Small intestine (tissue), 7 donors: ENCODE measurements at regions not wholly inside any gene's neighbourhood (a gene's known extent, or its start where the extent isn't known, plus 50 kb on each side); places are given as distances from the start of the nearest gene placed in this dataset.
"Not testable (repeated sequence)": the region's sequence is repeated elsewhere in the genome, so short reads cannot be mapped to it uniquely, and the experiment has no call there.

ENCODE experiments used
- DNase-seq, 2 donors: peaks; one replicate each; pipeline versions ENCODE4 v3.0.0 to v3.0.0-alpha.2; 2013
- FAIRE-seq: peaks from 2 replicates; lab custom pipeline; 2012; peaks lifted over from hg19 to GRCh38; lab: Jason Lieb, UNC
- H3K27ac ChIP-seq, 3 donors: one replicate each; pipeline ENCODE4 v1.5.1; 2013; ENCODE audit warnings: low read length in 2 of 3, mild to moderate bottlenecking in 2 of 3, control low read depth in 1 of 3, inconsistent platforms in 1 of 3, low read depth in 1 of 3, moderate library complexity in 1 of 3
- H3K27me3 ChIP-seq, 3 donors: one replicate each; pipeline ENCODE4 v1.6.1; 2013; ENCODE audit warnings: low read length in 3 of 3, inconsistent platforms in 1 of 3; ENCODE audit not compliant: control insufficient read depth in 3 of 3, insufficient read depth in 3 of 3
- H3K36me3 ChIP-seq, 3 donors: one replicate each; pipeline ENCODE4 v1.6.1; 2013; ENCODE audit warnings: low read length in 3 of 3, inconsistent platforms in 1 of 3, low read depth in 1 of 3, mild to moderate bottlenecking in 1 of 3, moderate library complexity in 1 of 3; ENCODE audit not compliant: control insufficient read depth in 3 of 3, insufficient read depth in 2 of 3
- H3K4me1 ChIP-seq, 3 donors: one replicate each; pipeline ENCODE4 v1.6.1; 2013; ENCODE audit warnings: low read length in 2 of 3, inconsistent platforms in 1 of 3, low read depth in 1 of 3, mild to moderate bottlenecking in 1 of 3, moderate library complexity in 1 of 3; ENCODE audit not compliant: control insufficient read depth in 3 of 3, insufficient read depth in 2 of 3
- H3K4me3 ChIP-seq, 3 donors: one replicate each; pipeline ENCODE4 v1.5.1; 2013; ENCODE audit warnings: low read length in 3 of 3, control low read depth in 1 of 3, inconsistent platforms in 1 of 3, low read depth in 1 of 3, mild to moderate bottlenecking in 1 of 3, moderate library complexity in 1 of 3
- H3K9me3 ChIP-seq, 2 donors: one replicate each; pipeline ENCODE4 v1.6.1; 2013; ENCODE audit warnings: low read depth in 1 of 2, low read length in 1 of 2; ENCODE audit not compliant: control insufficient read depth in 2 of 2, insufficient read depth in 1 of 2
- WGBS, 3 donors: extraction: QIAGEN DNeasy Blood & Tissue Kit; methylation state at CpG; one replicate each; pipeline ENCODE4 v1.1.7; 2013; 5-methylcytosine and 5-hydroxymethylcytosine counted together
- donor health status: healthy with polysubstance abuse.
- donor health status: control.
- donor health status: control.
- donor health status: Bipolar disorder and iron deficiency.
- donor health status: healthy.

DNA sequence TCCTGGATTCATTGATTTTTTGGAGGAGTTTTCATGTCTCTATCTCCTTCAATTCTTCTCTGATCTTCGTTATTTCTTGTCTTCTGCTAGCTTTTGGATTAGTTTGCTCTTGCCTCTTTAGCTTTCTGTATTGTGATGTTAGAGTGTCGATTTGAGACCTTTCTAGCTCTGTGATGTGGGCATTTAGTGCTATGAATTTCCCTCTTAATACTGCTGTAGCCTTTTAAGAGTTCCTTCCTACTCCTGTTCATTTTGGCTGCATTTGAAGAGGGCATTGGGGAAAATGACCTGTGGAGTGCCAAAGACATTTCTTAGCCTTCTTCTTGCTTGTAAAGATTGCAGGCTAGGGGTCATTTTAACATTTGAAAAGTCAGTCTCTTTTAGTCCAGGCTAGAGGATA lies 463.8 kb upstream of the GCFC2 start:
- DNase-seq = no peak
- FAIRE-seq = no peak

DNA sequence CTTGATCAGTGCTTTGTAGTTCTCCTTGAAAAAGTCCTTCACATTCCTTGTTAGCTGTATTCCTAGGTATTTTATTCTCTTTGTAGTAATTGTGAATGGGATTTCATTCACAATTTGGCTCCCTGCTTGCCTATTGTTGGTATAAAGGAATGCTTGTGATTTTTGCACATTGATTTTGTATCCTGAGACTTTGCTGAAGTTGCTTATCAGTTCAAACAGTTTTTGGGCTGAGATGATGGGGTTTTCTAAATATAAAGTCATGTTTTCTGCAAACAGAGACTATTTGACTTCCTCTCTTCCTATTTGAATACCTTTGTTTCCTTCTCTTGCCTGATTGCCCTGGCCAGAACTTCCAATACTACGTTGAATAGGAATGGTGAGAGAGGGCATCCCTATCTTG lies 462.5 kb upstream of the GCFC2 start:
- not testable (repeated sequence) for H3K36me3 ChIP-seq, FAIRE-seq, H3K4me3 ChIP-seq, H3K27me3 ChIP-seq, H3K4me1 ChIP-seq, H3K27ac ChIP-seq, DNase-seq, H3K9me3 ChIP-seq
- 0 to 36% (median 6%) methylated on average over 1 of the region's 1 CpG for WGBS, 3 donors

More for the DNA sequence above, 463.8 kb upstream of the GCFC2 start:
- H3K27ac ChIP-seq = no peak overlapping the region
- H3K4me1 ChIP-seq = no peaks in the 10 kb centered on the region
- WGBS, 3 donors = 29 to 51% (median 46%) methylated on average over 2 of the region's 2 CpGs
- H3K9me3 ChIP-seq = peaks cover 0 to 7% of the 10 kb centered on the region in 2 donors
- H3K36me3 ChIP-seq = no peaks in the 10 kb centered on the region
- H3K27me3 ChIP-seq = no peaks in the 10 kb centered on the region
- no peak overlapping the region for H3K4me3 ChIP-seq

DNA sequence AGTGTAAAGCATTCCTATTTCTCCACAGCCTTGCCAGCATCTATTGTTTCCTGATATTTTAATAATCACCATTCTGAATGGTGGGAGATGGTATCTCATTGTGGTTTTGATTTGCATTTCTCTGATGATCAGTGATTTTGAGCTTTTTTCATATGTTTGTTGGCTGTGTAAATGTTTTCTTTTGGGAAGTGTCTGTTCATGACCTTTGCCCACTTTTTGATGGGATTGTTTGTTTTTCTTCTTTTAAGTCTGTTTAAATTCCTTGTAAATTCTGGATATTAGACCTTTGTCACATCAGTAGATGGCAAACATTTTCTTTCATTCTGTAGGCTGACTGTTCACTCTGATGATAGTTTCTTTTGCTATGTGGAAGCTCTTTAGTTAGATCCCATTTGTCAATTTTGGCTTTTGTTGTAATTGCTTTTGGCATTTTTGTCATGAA lies 461.5 kb upstream of the GCFC2 start:
- DNase-seq, H3K9me3 ChIP-seq, H3K36me3 ChIP-seq, H3K4me3 ChIP-seq, FAIRE-seq, H3K27me3 ChIP-seq, H3K27ac ChIP-seq, H3K4me1 ChIP-seq: not testable (repeated sequence)

DNA sequence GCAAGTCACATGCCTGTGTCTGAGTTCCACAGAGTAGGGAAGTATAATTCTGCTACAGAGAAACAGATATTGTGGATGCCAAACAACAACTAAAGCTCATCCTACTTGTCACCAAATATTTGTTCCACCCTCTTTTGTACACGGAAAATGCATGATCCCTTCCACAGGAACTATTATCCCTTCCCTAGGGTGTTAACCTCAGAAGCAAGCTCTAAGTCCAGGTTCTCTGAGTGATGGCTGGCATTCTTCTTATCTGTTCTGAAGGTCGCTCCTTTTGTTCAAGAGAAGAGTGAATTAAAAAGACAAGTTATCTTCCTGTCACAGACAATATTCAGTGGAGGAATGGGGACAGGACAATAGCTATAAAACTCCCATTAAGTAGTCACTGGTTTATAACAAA lies 460.1 kb upstream of the GCFC2 start:
- no peak for FAIRE-seq
- DNase-seq = no peak
- H3K36me3 ChIP-seq = no peaks in the 10 kb centered on the region
- H3K27ac ChIP-seq = no peak overlapping the region
- no peak overlapping the region for H3K4me3 ChIP-seq
- H3K4me1 ChIP-seq = no peaks in the 10 kb centered on the region
- no peaks in the 10 kb centered on the region for H3K27me3 ChIP-seq
- 41 to 46% (median 43%) methylated on average over 2 of the region's 2 CpGs for WGBS, 3 donors
- H3K9me3 ChIP-seq = peaks cover 0 to 3% of the 10 kb centered on the region in 2 donors

DNA sequence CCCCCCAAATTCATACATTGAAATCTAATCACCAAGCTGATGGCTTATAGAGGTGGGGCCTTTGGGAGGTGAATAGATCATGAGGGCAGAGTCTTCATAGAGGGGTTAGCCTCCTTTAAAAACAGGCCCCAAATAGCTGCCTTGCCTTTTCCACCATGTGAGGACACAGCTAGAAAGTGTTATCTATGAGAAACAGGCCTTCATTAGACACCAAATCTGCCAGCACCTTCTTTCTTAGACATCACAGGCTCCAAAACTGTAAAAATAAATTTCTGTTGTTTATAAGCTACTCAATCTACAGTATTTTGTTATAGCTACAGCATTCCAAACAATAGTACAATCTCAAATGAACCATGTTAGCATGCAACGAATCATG lies 459.3 kb upstream of the GCFC2 start:
- DNase-seq = no peak
- no peak for FAIRE-seq
- WGBS, 3 donors = 61 to 68% (median 67%) methylated on average over 1 of the region's 1 CpG

DNA sequence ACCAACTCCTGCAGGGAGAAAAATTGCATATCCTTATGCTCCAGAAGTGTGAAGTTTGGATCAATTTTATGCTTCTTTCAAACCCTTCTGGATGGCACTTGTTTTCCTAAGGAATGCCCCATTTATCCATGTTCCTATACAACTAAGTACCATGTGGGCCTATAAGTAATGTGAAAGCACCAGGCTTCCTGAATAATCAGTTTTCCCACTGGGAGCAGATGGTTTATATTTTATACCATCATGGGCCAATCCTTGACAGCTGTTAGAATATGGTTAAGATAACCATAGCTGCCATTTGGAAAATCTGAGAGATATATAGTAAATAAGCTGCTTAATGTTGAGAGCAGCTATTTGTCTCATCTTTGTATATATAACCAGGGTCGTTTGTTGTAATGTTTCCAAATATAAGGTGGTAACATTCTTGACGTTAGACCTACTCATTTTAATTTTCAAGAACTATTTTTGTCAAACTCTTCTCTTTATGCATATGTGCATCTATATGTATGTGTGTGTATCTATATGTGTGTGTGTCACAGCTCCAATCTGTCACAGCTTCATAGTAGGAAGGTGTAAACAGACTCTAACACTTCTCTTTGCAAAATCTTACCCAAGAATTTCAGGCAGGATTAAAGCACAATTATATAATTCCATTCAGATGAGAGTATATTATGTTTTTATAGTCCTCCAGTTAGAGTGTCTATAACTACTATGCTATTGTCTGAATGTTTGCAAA lies 458.7 kb upstream of the GCFC2 start:
- H3K27ac ChIP-seq = no peak overlapping the region
- DNase-seq (no peak), FAIRE-seq (no peak)
- no peaks in the 10 kb centered on the region for H3K9me3 ChIP-seq
- 53 to 60% (median 57%) methylated on average over 2 of the region's 2 CpGs for WGBS, 3 donors
- no peak overlapping the region for H3K4me3 ChIP-seq
- no peaks in the 10 kb centered on the region for H3K36me3 ChIP-seq
- no peaks in the 10 kb centered on the region for H3K27me3 ChIP-seq
- no peaks in the 10 kb centered on the region for H3K4me1 ChIP-seq

More for the DNA sequence above, 459.3 kb upstream of the GCFC2 start:
- Histone ChIP-seq H3K36me3 (no peaks in the 10 kb centered on the region), H3K27ac (no peak overlapping the region), H3K9me3 (peaks cover 0 to 3% of the 10 kb centered on the region in 2 donors), H3K4me3 (no peak overlapping the region), H3K4me1 (no peaks in the 10 kb centered on the region), H3K27me3 (no peaks in the 10 kb centered on the region)

DNA sequence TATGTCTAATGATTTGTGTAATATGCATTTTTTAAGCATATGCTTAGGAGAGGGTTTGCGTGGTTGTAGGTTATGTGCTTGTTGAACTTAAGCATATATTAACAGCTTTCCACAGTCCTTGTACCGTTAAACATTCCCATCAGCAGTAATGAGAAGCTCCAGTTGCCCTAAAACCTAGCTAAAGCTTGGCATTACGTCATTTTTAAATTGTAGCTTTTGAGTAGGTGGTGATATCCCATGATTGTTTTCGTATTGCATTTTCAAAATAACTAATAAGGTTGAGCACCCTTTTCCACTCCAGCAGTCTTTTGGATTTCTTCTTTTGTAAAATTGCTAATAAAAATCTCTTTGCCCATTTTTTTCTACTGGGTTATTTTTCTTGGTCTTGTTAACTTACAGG lies 453.1 kb upstream of the GCFC2 start:
- Histone ChIP-seq H3K27ac (no peak overlapping the region), H3K27me3 (no peaks in the 10 kb centered on the region), H3K9me3 (no peaks in the 10 kb centered on the region), H3K36me3 (no peaks in the 10 kb centered on the region), H3K4me3 (no peak overlapping the region), H3K4me1 (no peaks in the 10 kb centered on the region)
- FAIRE-seq (no peak), DNase-seq (no peak)
- WGBS, 3 donors = 79 to 85% (median 80%) methylated on average over 4 of the region's 4 CpGs

DNA sequence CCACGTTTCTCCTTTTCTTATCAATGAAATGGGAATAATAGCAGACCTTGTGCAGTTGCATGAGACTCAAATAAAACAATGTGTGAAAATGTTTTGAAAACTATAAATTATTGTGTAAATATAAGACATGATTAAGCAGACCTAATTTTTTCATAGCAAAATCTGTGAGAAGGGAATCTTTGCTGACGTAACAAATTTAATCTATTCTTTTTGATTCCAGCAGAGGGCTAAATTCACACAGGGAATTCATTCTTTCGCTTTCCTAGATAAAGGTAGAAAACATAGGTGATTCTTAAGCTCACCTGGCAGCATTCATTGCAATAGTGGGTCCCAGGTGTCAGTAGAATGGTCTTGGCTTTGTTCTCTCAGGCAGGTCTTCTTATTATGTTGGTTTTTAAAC lies 450.0 kb upstream of the GCFC2 start:
- Histone ChIP-seq H3K27me3 (no peaks in the 10 kb centered on the region), H3K9me3 (no peaks in the 10 kb centered on the region), H3K4me3 (no peak overlapping the region), H3K36me3 (no peaks in the 10 kb centered on the region), H3K27ac (no peak overlapping the region), H3K4me1 (no peaks in the 10 kb centered on the region)
- WGBS, 3 donors = 57 to 80% (median 62%) methylated on average over 3 of the region's 3 CpGs
- DNase-seq (no peak), FAIRE-seq (no peak)
